Hypothalamus (tissue), 51 donors: ENCODE measurements at regions not wholly inside any gene's neighbourhood (a gene's known extent, or its start where the extent isn't known, plus 50 kb on each side); places are given as distances from the start of the nearest gene placed in this dataset.
"Not testable (repeated sequence)": the region's sequence is repeated elsewhere in the genome, so short reads cannot be mapped to it uniquely, and the experiment has no call there.

Experiments
- DNase-seq, 51 donors: peaks; one replicate each; lab custom pipeline; 2025; lab: John Stamatoyannopoulos, UW

DNA sequence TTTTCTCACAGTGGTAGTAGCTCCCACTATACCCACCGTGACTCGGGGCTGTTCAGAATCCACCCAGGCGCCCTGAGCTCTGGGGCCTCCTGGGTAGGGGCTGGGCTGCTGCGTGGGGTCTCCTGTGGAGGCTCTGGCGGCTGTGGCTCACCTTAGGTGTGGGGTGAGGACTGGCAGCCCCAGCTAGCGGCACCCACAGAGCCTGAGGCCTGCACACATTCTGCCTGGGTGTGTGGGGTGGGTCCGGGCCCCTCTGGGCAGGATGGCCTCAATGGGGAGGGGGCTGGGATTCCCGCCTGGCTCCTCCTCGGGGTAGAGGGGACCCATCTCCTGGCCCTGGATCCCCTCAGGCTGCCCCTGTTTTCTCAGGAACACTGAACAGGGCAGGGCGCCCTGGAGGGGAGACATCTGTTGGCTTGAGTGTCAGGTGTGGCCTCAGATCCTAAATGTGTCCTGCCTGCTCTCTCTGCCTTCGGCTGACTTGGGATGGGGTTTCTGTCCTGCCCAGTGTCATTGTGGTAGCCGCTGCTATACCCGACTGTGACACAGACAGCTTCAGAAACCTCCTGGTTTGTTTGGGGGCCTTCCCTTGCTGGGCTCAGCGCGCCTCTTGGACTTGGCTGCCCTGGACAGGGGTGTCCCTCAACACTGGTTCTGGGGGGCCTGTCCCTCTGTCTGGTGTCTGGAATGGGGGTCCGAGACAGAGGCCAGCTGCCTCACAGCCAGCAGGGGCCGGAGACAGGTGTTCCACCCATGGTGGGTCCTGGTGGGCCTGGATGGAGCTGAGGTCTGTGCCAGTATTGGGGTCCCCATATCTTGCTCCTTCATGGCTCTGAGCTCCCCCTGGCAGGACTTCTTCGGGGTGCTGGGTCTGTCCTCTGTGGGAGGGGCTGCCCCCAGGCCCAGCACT is 354.9 kb downstream of the TMEM121 start:
- DNase-seq = no peak

DNA sequence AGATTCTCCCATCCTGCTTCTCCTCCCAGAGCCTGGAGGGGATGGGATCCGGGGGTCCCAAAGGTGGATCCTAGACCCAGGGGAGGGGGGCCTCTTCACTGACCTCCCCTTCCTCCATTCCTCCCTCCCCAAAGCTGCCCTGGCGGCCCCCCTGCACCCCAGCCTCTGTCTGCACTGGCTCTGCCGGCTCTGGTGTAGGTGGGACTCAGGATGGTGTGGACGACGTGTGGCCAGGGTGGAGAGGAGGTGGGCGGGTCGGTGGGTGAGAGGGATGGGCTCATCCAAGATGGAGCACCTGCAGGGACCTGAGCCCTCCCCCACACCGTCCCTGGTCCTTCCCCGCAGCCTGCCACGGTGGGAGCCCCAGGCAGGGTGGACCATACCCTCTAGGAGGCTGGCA is 355.6 kb downstream of the TMEM121 start:
- not testable (repeated sequence) for DNase-seq

DNA sequence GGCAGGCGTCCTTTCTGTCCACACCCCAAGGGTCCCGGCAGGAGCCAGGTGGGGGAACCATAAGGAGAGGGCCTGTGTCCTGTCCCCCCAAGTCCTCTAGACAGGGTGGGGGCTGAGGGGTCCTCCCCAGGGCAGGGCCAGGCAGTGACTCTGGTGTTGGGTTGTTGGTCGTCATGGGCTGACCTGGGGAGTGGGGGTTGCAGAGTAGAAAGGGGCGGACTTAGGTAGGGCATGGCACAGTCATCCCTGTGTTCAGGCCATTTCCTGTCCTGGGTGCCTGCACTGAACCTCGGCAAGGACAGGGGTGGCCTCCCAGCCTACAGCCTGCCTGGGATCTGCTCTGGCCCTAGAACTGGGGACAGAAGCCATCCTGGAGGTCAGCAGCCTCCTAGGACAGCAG is 356.2 kb downstream of the TMEM121 start:
- no peak for DNase-seq

DNA sequence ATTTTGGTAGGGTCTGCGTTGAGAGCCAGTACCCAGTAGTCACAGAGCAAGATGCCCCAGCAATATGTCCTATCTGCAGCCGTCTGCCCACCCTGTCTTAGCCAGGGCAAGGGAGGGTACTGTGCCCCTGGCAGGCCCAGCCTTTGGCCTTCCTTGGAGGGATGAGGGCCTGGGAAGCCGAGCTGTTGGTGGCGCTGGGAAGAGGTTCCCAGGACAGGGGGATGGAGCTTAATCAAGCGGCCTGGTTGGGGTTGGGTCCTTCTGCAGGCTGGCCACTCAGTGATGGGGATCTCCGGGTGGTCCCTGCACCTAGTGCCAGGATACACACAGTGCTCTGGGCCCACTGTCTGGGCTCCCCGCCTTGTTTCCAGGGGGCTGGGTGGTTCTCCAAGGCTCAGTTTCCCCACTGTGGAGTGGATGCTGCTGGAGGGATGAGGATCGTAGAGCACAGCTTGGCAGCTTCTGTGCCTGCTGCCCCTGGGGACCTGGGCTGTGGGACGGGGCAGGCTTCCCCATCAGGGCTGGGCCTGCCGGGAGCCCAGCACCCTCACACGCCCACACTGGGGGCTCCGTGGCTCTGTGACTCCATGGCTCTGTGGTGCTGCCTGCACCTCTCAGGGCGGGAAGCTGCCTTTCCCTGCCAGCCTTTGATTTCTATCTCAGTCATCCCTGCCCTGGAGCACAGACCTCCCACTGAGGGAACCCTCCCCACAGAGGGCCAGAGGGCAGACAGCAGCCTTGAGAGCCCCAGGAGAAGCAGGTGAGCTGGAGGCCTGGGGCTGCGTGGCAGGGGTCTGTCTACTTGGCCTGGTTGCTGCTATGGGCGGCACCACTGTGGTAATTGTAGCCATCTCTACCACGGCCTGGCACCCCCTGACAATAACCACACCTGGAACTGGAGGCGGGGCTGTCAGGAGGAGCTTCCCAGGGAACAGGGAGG is 357.0 kb downstream of the TMEM121 start:
- DNase-seq = no peak

DNA sequence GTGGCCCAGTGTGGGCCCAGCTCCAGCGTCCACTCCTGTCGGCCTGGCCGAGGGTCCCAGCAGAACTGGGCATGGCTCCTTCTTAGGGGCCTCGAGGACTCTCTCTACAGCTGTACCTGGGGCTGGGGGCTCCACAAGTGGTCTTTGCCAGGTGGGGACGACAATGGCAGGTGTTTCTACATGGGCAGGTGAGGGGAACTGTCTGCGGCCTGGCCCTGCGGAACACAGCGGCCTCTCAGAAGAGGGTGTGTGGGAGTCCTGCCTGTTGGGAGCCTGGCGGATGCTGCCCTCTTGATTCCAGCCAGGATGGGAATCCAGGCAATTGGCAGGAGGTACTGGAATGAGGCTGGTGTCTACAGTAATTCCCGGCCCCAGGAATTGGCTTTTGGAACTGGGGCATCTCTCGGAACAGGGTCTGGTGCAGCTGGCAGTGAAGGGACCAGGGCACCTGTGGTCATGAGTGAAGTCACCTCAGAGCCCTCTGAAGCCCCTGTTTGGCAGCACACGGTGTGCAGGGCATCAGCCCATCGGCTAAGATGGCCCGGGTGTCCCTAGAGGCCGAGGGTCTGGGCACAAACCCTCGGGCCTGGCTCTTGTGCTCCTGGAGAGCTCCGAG is 357.9 kb downstream of the TMEM121 start:
- DNase-seq = not testable (repeated sequence)

DNA sequence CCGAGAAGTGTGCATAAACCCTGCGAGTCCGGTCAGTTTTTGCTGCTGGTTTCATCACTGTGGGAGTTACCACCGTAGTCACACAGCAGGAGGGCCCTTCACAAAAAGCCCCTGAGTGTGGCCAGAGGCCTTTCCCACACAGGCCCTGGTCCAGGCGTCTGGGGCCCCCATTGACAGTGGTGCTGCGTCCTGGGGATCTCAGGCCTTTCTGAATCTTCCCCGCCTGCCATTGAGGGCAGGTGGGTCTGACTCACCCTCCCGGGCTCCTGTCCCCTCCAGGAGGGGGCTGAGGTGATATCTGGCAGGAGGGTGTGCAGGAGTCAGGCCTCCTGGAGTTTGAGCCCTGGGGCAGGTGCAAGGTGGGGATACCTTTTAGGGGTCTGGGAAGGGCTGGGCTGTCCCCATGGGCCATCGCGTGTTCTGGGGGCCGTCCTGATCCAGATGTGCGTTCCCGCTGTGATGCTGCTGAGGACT is 358.5 kb downstream of the TMEM121 start:
- DNase-seq = no peak

DNA sequence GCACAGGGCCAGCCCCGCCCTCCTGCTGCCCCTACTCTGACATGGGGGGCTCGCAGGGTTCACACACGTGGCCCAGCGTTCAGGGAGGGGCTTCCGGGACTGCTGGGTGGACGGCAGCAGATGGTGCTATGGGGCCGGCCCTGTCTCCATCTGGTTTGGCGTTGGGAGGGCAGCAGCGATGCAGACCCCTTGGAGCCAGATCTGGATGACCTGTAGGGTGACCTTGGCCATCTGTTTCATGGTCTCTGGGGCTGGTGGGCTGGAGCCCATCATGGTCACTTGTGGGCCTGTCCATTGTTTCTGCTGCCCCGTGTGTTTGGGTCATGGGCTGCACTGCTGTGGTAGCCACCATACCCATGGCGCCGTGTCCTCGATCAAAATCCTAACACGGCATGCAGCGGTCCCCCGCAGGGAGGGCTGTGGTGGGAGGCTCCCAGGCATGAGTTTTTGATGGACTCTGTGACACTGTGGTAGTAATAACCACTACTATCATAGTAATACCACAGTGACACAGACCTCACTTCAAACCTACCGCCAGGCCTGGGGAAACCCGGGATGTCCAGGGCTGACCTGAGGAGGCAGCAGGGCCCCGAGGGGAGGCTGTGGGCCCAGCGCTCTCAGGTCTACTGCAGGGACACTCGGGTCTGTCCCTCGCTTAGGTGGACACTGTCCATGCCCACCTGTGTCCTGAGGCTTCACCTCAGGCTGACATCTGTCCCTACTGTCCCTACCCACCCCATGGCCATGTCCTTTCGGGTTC is 359.4 kb downstream of the TMEM121 start:
- no peak for DNase-seq

DNA sequence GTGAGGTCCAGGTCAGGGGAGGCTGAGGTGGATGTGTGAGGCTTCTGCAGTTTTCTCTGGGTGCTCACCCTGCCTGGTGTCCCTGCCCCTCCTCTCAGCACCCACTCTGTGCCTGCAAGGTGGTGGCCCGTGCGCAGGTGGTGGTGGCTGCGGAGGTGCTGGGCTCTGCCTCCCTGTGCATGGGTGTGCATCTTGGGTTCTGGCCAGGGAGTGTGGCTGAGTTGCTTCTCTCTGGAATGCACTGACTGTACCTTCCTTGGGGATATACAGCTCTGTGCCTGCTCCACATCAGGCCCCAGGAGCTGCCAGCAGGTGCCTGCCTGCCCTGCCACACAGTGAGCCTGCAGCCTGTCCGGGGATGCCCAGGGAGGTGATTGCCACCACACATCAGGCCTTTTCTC is 360.4 kb downstream of the TMEM121 start:
- not testable (repeated sequence) for DNase-seq

DNA sequence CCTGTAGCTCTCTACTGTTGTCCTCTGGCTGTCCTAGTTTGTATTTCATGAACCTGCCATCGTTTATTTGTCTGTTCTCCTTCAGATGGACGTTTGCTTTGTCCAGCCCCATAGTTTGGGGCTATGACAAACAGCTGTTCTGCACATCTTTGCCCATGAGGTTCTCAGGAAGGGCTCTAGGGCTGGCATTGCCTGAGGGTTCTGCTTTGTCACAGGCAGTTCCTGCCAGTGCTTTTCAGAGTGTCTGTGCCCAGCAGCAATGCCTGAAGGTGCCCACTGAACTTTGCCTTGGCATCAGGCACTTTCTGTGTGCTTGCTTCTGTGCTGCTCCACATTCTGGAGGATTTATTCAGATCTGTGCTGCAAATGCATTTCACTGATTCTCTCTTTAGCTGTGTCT is 361.3 kb downstream of the TMEM121 start:
- DNase-seq = no peak

DNA sequence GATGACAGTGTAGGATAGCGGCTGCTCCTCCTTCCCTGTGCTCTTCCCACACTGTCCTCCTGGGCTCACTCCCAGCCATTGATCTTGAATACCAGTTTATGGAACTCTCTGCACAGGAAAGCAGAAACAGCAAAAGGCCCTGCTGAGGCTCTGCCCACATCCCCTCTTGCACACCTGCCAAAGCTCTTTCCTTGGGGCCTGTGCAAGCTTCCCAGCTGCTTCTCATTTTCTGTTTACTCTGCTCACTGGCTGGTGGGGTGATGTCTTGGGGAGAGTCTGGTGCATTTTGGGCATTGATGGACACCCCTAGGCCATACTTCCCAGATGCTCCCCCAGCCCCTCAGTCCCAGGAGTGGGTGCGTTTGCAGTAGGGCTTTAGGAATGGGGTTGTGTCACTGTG is 361.8 kb downstream of the TMEM121 start:
- DNase-seq = no peak

DNA sequence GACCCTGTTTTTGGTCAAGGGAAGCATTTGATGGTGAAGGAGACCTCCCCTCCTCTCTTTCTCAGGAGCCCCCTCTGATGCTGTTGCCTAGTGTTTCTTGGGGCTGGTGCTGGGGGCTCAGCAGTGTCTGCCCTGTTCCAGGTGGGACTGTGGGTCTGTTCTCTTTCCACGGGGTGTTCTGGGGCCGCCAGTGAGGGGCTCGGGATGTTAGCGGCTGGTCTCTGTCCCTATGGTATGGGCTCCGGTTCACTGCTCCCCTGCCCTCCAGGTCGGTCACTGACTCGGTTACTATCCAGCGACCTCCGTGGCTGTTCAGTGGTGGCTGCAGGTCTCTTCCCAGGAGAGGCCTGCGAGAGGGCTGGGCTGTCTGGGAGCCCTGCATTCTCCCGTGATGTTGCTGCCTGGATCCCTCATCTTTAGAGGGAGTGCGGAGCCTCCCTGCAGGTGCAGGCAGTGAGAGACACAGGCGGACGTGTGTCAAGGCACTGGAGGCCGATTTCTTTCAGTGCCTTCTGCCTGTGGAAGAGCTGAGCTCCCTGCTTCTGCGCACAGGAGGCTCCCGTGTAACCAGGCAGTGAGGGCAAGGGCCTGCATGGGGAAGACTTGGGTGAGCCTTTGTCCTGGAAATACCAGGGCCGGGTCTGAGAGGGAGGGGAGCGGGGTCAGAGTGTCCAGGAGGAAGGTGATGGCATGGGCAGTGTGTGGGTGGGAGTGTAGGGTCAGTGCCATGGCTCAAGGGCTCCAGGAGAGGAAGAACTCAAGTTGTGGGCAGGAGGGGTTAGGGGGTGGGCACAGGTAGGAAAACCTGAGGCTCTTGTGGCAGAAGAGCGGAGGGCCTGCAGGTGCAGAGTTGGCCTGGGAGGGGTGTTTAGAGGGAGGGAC is 362.6 kb downstream of the TMEM121 start:
- DNase-seq = no peak

DNA sequence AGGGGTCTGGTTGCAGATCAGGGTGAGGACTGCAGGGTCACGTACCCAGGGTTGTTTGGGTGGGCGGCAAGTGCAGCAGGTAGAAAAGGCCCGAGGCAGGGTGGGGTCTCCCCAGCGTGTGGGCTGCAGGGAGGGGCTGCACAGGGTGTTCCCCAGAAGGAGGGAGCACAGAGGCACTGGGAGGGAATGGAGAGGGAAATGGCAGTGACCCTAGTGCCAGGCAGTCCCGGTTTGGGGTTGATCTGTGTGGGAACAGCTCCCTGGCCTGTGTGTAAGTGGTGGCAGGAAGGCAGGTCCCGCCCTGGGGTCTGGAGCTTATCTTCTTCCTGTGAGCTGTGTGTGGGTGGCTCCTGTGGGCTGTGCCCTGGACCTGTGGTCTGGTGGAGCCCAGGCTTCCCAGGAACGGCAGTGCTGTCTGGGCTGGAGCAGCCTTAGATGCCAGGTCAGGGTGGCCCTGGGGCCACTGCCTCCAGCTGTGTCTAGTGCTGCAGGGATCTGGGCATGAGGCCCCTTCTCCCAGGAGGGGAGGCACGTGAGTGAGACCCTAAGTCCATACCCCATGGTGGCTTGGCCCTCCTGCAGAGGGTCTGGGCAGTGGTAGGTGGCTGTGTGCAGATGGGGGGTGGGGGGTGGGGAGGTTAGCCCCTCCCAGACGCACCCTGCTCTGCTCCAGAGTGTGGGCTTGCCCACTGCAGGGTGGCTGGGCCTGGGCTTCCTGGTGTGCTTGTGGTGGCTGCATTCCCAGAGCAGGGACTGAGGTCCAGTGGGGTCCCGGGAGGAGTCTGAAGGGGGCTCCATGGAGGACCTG is 363.5 kb downstream of the TMEM121 start:
- DNase-seq = no peak

DNA sequence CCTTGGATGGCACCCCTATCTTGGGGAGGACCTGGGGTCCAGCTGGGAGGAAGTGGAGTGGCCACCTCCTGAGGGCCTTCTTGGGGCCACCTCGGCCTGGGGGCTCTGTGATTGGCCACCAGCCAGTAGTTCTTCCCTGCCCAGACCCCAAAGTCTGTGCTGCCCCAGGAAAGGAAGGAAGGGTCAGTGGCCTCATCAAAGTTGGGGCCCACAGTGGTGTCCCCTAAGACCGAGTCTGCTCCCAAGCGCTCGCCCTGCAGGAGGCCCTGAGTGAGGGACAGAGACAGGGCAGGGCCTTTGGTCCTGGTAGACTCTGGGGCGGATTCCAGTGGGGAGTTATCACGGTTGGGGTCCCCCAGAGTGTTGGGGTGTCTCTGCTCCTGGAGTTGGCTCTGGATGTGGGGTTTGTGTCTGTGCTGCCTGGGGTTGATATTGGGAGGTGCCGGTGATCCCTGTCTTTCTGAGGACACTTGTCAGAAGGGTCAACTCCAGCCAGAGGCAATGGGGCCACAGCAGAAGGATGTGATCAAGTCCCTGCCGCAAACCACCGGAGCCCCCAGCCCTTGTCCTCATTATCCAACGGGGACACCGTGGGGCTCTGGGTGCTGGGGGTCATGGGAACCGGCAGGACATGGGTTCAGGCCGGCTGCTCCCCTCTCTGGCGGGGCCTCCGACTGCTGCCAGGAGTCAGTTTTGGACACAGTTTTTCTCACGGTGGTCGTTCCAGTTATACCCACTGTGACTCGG is 364.3 kb downstream of the TMEM121 start:
- DNase-seq = no peak

DNA sequence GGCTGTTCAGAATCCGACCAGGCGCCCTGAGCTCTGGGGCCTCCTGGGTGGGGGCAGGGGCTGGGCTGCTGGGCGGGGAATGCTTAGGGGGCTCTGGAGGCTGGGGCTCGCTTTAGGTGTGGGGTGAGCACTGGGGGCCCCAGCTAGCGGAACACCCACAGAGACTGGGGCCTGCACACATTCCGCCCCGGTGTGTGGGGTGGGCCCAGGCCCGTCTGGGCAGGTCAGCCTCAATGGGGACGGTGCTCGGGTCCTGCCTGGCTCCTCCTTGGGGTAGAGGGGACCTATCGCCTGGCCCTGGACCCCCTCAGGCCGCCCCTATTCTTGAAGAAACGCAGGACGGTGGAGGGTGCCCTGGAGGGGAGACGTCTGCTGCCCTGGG is 364.8 kb downstream of the TMEM121 start:
- no peak for DNase-seq

DNA sequence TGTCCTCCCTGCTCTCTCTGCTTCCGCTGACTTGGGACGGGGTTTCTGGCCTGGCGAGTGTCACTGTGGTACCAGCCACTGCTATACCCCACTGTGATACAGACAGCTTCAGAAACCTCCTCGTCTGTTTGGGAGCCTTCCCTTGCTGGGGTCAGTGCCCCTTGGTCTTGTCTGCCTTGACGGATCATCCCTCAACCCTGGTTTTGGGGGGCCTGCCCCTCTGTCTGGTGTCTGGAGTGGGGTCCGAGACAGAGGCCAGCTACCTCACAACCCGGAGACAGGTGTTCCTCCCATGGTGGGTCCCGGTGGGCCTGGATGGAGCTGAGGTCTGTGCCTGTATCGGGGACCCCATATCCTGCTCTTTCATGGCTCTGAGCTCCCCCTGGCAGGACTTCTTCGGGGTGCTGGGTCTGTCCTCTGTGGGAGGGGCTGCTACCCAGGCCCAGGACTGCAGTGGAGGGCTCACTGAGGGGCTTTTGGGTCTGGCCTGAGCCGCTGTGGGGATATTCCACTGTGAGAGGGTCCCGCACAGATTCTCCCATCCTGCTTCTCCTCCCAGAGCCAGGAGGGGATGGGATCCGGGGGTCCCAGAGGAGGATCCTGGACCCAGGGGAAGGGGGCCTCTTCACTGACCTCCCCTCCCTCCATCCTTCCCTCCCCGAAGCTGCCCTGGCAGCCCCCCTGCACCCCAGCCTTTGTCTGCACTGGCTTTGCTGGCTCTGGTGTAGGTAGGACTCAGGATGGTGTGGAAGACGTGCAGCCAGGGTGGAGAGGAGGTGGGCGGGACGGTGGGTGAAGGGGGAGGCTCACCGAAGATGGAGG is 365.5 kb downstream of the TMEM121 start:
- DNase-seq = no peak
